K562 (cell line): ENCODE measurements at regions not wholly inside any gene's neighbourhood (a gene's known extent, or its start where the extent isn't known, plus 50 kb on each side); places are given as distances from the start of the nearest gene placed in this dataset.

Source experiments
- ATAC-seq: fragments of 200-7000 bp; cut with Tn5 transposase; 3 replicates; pipeline ENCODE4 v1.9.1; 2020; ENCODE audit warnings: moderate library complexity
- BruUV-seq: library from RNA; stranded (reverse); fragments of 400-500 nt; replicated peaks from 2 replicates; lab custom pipeline; 2021; lab: Mats Ljungman, UMichigan
- CTCF ChIA-PET: fragments of 300-600 bp; formaldehyde crosslinking; extraction: SDS; loops from one replicate; lab custom pipeline; 2021; ENCODE audit warnings: low intra/inter-chr PET ratio; lab: Yijun Ruan, JAX
- POLR2A ChIA-PET: fragments of 300-600, 350-650 bp; sonication (Branson Sonifier 250); formaldehyde crosslinking; extraction: SDS; loops from one replicate; lab custom pipeline; 2021; ENCODE audit warnings: antibody characterized with exemption, inconsistent platforms; lab: Yijun Ruan, JAX
- DNase-seq, 4 experiments: peaks; one replicate each; pipeline versions ENCODE4 v3.0.0 to v3.0.0-alpha.2; 2011 to 2018; ENCODE audit warnings: low spot score in 3 of 4, mixed read lengths in 3 of 4; ENCODE audit errors: extremely low read depth in 1 of 4
- FAIRE-seq: peaks from 2 replicates; lab custom pipeline; 2011; peaks lifted over from hg19 to GRCh38; lab: Jason Lieb, UNC
- H2AFZ ChIP-seq: 2 replicates; pipeline ENCODE4 v1.6.0; 2011; ENCODE audit warnings: low read depth, low read length, control low read depth, inconsistent platforms
- H3K27ac ChIP-seq: fragments of 200-600 bp; 3 replicates; pipeline ENCODE4 v1.8.0; 2011; ENCODE audit warnings: low read depth, mild to moderate bottlenecking, control low read depth, inconsistent platforms, low read length, moderate library complexity, mixed read lengths; ENCODE audit errors: extremely low read depth
- H3K27me3 ChIP-seq, 2 experiments: fragments of 300-600 bp in 1 of 2; 2 replicates in 1 of 2; 3 replicates in 1 of 2; pipeline versions ENCODE4 v1.6.0 to v1.8.0; 2011; ENCODE audit warnings: inconsistent platforms in 2 of 2, low read length in 2 of 2, mild to moderate bottlenecking in 1 of 2, mixed read lengths in 1 of 2, moderate library complexity in 1 of 2; ENCODE audit not compliant: control insufficient read depth in 2 of 2, insufficient read depth in 2 of 2
- H3K36me3 ChIP-seq: fragments of 300-600 bp; 3 replicates; pipeline ENCODE4 v1.8.0; 2011; ENCODE audit warnings: mild to moderate bottlenecking, low read length, inconsistent platforms; ENCODE audit not compliant: control insufficient read depth, insufficient read depth
- H3K4me1 ChIP-seq, 2 experiments: fragments of 200-600 bp in 1 of 2; replicated peaks in 1 of 2; 2 replicates in 1 of 2; 3 replicates in 1 of 2; pipeline versions ENCODE4 v1.5.1 to v1.8.0; 2011; ENCODE audit warnings: inconsistent platforms in 2 of 2, low read length in 2 of 2, mild to moderate bottlenecking in 1 of 2, mixed read lengths in 1 of 2, moderate library complexity in 1 of 2; ENCODE audit not compliant: control insufficient read depth in 2 of 2, insufficient read depth in 2 of 2
- H3K4me2 ChIP-seq: 2 replicates; pipeline ENCODE4 v1.6.1; 2011; ENCODE audit warnings: low read length, control low read depth, inconsistent platforms, mixed read lengths; ENCODE audit not compliant: insufficient read depth
- H3K4me3 ChIP-seq: fragments of 200-600 bp; sonication (generic), shearing (Covaris generic); 2 replicates; pipeline ENCODE4 v1.5.1; 2016; ENCODE audit warnings: control low read depth, inconsistent platforms
- H3K79me2 ChIP-seq: fragments of 200-600 bp; 3 replicates; pipeline ENCODE4 v1.8.0; 2011; ENCODE audit warnings: low read length, inconsistent platforms; ENCODE audit not compliant: control insufficient read depth, insufficient read depth
- H3K9ac ChIP-seq, 2 experiments: 2 replicates each; pipeline versions ENCODE4 v1.6.0 to v1.6.1; 2011; ENCODE audit warnings: low read depth in 2 of 2, low read length in 2 of 2, control low read depth in 1 of 2, inconsistent platforms in 1 of 2, mild to moderate bottlenecking in 1 of 2, mixed read lengths in 1 of 2; ENCODE audit not compliant: insufficient read depth in 1 of 2
- H3K9me1 ChIP-seq: one replicate; pipeline ENCODE4 v1.6.0; 2011; ENCODE audit warnings: inconsistent platforms, mild to moderate bottlenecking, low read length, moderate library complexity; ENCODE audit not compliant: control insufficient read depth, insufficient read depth
- H3K9me3 ChIP-seq: replicated peaks from 2 replicates; pipeline ENCODE4 v1.5.1; 2011; ENCODE audit warnings: low read depth, low read length, inconsistent platforms; ENCODE audit not compliant: control insufficient read depth, insufficient read depth
- H4K20me1 ChIP-seq: replicated peaks from 2 replicates; pipeline ENCODE4 v1.6.1; 2011; ENCODE audit warnings: low read length, inconsistent platforms, mixed read lengths; ENCODE audit not compliant: control insufficient read depth, insufficient read depth
- FOXK2 ChIP-seq, 2 experiments: fragments of 450-650 bp; IDR thresholded peaks in 1 of 2; conservative IDR thresholded peaks in 1 of 2; 2 replicates each; pipeline ENCODE4 v1.6.1; 2016; ENCODE audit warnings: low read depth in 2 of 2, mild to moderate bottlenecking in 1 of 2
- HLTF ChIP-seq: fragments of 450-650 bp; IDR thresholded peaks from 2 replicates; pipeline ENCODE4 v1.6.1; 2016
- POLR2AphosphoS5 ChIP-seq: IDR thresholded peaks from 2 replicates; pipeline ENCODE4 v1.6.1; 2011; ENCODE audit warnings: mild to moderate bottlenecking, low read depth, low read length, moderate library complexity; ENCODE audit not compliant: control insufficient read depth, insufficient read depth
- RAD21 ChIP-seq, 2 experiments: fragments of 250-450 bp in 1 of 2; fragments of 450-650 bp in 1 of 2; sonication (Bioruptor Pico) in 1 of 2; formaldehyde crosslinking in 1 of 2; IDR thresholded peaks in 1 of 2; conservative IDR thresholded peaks in 1 of 2; 2 replicates each; pipeline versions ENCODE4 v1.4.0 to v1.8.0; 2020 to 2022; ENCODE audit warnings: mild to moderate bottlenecking in 2 of 2, moderate library complexity in 1 of 2
- SMC3 ChIP-seq: conservative IDR thresholded peaks from 2 replicates; pipeline ENCODE4 v1.6.1; 2011; ENCODE audit warnings: low read depth, low read length, improper control_type of control experiment; ENCODE audit not compliant: insufficient read depth
- ZNF239 ChIP-seq: fragments of 250-450 bp; sonication (Bioruptor Pico); IDR thresholded peaks from 2 replicates; pipeline ENCODE4 v1.4.0; 2020; ENCODE audit warnings: mild to moderate bottlenecking
- WGBS: fragments of 100-300 bp; shearing (Covaris generic); methylation state at CpG from one replicate; pipeline ENCODE4 v1.1.6; 2016; ENCODE audit warnings: low coverage, mixed read lengths; ENCODE audit not compliant: insufficient coverage; ENCODE audit errors: missing lambda C conversion rate; 5-methylcytosine and 5-hydroxymethylcytosine counted together
- in situ Hi-C: fragments of 300-500 bp; cut with MboI; formaldehyde crosslinking; loops from 4 replicates; pipeline ENCODE4 v1.15.0; 2018; ENCODE audit warnings: inconsistent platforms, mixed read lengths
- intact Hi-C: fragments of 100-400 bp; cut with micrococcal nuclease; formaldehyde crosslinking; loops from 2 replicates; pipeline ENCODE4 v1.14.2; 2022
- TF ChIP-seq, protein P1 (sequence below), 3 experiments: fragments of 200-800 bp in 1 of 3; fragments of 250-450 bp in 1 of 3; fragments of 450-650 bp in 1 of 3; sonication (Bioruptor Pico) in 1 of 3; sonication (Bioruptor generic) in 1 of 3; formaldehyde crosslinking in 1 of 3; IDR thresholded peaks; 2 replicates each; pipeline versions ENCODE4 v1.6.1 to v1.8.0; 2016 to 2022; ENCODE audit warnings: mild to moderate bottlenecking in 2 of 3, missing genetic modification characterization in 2 of 3, missing compliant biosample characterization in 1 of 3, moderate library complexity in 1 of 3
- TF ChIP-seq, protein P2 (sequence below): fragments of 150-350 bp; IDR thresholded peaks from 2 replicates; pipeline ENCODE4 v1.6.1; 2014; ENCODE audit warnings: low read depth, mild to moderate bottlenecking, low read length, borderline replicate concordance
- TF ChIP-seq, protein P3 (sequence below): sonication (generic); formaldehyde crosslinking; IDR thresholded peaks from 2 replicates; pipeline ENCODE4 v1.8.0; 2023; ENCODE audit warnings: mild to moderate bottlenecking, missing genetic modification reagents

DNA sequence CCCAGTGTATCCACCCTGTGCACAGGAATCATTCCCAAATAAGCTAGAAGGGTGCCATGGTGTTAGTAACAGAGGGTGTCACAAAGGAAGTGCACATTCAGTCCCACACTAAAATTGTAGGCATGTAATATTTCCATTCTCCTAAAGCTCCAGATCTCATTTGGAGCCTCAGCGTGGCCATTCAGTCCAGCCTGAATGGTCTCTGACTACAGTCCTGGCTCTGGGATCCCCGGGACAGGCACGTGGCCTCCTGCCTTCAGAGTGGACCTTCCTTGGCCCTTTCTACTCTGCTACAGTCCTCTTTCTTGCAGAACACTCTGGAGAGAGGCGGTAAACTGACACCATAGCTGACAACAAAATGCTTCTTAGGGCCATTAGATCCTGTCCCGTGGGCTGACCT, 243.9 kb downstream of the IRX2 start (continued):
- TF ChIP-seq, protein P1, sequence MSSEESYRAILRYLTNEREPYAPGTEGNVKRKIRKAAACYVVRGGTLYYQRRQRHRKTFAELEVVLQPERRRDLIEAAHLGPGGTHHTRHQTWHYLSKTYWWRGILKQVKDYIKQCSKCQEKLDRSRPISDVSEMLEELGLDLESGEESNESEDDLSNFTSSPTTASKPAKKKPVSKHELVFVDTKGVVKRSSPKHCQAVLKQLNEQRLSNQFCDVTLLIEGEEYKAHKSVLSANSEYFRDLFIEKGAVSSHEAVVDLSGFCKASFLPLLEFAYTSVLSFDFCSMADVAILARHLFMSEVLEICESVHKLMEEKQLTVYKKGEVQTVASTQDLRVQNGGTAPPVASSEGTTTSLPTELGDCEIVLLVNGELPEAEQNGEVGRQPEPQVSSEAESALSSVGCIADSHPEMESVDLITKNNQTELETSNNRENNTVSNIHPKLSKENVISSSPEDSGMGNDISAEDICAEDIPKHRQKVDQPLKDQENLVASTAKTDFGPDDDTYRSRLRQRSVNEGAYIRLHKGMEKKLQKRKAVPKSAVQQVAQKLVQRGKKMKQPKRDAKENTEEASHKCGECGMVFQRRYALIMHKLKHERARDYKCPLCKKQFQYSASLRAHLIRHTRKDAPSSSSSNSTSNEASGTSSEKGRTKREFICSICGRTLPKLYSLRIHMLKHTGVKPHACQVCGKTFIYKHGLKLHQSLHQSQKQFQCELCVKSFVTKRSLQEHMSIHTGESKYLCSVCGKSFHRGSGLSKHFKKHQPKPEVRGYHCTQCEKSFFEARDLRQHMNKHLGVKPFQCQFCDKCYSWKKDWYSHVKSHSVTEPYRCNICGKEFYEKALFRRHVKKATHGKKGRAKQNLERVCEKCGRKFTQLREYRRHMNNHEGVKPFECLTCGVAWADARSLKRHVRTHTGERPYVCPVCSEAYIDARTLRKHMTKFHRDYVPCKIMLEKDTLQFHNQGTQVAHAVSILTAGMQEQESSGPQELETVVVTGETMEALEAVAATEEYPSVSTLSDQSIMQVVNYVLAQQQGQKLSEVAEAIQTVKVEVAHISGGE (CRISPR knock-in tag; IDR thresholded peaks at IDR 0.05) = no peak
- no peak for TF ChIP-seq RAD21 (CRISPR knock-in tag; conservative IDR thresholded peaks at IDR 0.05 in 1 of 2, IDR thresholded peaks at IDR 0.05 in 1 of 2)
- TF ChIP-seq FOXK2 (conservative IDR thresholded peaks at IDR 0.05 in 1 of 2, IDR thresholded peaks at IDR 0.05 in 1 of 2; ENCODE audit: low read depth in 2 of 2) = no peak
- no peak for TF ChIP-seq HLTF
- TF ChIP-seq POLR2AphosphoS5 = no peak
- TF ChIP-seq, all 486 proteins: peak for 0

DNA sequence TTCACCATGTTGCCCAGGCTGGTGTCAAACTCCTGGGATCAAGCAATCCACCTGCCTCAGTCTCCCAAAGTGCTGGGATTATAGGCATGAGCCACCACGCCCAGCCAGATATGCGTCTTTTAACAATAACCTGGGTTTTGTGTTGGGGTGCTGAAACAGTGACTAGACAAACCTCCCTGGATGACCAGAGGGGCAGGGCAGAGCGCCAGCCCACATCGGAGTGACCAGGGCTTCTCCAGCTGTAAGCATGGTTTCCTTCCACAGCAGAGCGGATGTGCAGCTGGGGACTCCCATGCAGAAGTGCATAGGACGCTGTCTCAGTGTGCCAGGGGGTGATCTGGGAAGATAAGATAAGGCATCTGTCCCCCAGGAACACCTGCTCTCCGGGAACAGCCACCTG, 244.9 kb downstream of the IRX2 start:
- 1% methylated on average over 7 of the region's 7 CpGs for WGBS
- intact Hi-C loops (no loop called here), in situ Hi-C loops (no loop called here)
- H4K20me1 ChIP-seq = no peaks in the 10 kb centered on the region; the same call in 1 of the 2 replicates
- H3K9me1 ChIP-seq = no peaks in the 10 kb centered on the region
- H3K27ac ChIP-seq = no peak overlapping the region
- H2AFZ ChIP-seq = no peak overlapping the region
- H3K36me3 ChIP-seq = no peaks in the 10 kb centered on the region
- H3K4me2 ChIP-seq = no peak overlapping the region
- ChIA-PET CTCF (no interaction called here), POLR2A (interaction anchor here (1.0 kb wide), 1 partner anchor 10 kb away, joined by 3 read pairs; no protein-coding TSS in a partner anchor)
- H3K9ac ChIP-seq = no peak overlapping the region
- no TSS peak for BruUV-seq
- H3K4me3 ChIP-seq = no peak overlapping the region
- no peaks in the 10 kb centered on the region for H3K79me2 ChIP-seq
- peaks cover 0 to 18% of the 10 kb centered on the region in 2 experiments; a peak in 2 of 5 replicates for H3K27me3 ChIP-seq
- no peak for ATAC-seq
- no peaks in the 10 kb centered on the region for H3K9me3 ChIP-seq
- FAIRE-seq = no peak
- H3K4me1 ChIP-seq = no peaks in the 10 kb centered on the region
- DNase-seq = no peak
- TF ChIP-seq, protein P2, sequence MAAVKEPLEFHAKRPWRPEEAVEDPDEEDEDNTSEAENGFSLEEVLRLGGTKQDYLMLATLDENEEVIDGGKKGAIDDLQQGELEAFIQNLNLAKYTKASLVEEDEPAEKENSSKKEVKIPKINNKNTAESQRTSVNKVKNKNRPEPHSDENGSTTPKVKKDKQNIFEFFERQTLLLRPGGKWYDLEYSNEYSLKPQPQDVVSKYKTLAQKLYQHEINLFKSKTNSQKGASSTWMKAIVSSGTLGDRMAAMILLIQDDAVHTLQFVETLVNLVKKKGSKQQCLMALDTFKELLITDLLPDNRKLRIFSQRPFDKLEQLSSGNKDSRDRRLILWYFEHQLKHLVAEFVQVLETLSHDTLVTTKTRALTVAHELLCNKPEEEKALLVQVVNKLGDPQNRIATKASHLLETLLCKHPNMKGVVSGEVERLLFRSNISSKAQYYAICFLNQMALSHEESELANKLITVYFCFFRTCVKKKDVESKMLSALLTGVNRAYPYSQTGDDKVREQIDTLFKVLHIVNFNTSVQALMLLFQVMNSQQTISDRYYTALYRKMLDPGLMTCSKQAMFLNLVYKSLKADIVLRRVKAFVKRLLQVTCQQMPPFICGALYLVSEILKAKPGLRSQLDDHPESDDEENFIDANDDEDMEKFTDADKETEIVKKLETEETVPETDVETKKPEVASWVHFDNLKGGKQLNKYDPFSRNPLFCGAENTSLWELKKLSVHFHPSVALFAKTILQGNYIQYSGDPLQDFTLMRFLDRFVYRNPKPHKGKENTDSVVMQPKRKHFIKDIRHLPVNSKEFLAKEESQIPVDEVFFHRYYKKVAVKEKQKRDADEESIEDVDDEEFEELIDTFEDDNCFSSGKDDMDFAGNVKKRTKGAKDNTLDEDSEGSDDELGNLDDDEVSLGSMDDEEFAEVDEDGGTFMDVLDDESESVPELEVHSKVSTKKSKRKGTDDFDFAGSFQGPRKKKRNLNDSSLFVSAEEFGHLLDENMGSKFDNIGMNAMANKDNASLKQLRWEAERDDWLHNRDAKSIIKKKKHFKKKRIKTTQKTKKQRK = no peak
- TF ChIP-seq, protein P3, sequence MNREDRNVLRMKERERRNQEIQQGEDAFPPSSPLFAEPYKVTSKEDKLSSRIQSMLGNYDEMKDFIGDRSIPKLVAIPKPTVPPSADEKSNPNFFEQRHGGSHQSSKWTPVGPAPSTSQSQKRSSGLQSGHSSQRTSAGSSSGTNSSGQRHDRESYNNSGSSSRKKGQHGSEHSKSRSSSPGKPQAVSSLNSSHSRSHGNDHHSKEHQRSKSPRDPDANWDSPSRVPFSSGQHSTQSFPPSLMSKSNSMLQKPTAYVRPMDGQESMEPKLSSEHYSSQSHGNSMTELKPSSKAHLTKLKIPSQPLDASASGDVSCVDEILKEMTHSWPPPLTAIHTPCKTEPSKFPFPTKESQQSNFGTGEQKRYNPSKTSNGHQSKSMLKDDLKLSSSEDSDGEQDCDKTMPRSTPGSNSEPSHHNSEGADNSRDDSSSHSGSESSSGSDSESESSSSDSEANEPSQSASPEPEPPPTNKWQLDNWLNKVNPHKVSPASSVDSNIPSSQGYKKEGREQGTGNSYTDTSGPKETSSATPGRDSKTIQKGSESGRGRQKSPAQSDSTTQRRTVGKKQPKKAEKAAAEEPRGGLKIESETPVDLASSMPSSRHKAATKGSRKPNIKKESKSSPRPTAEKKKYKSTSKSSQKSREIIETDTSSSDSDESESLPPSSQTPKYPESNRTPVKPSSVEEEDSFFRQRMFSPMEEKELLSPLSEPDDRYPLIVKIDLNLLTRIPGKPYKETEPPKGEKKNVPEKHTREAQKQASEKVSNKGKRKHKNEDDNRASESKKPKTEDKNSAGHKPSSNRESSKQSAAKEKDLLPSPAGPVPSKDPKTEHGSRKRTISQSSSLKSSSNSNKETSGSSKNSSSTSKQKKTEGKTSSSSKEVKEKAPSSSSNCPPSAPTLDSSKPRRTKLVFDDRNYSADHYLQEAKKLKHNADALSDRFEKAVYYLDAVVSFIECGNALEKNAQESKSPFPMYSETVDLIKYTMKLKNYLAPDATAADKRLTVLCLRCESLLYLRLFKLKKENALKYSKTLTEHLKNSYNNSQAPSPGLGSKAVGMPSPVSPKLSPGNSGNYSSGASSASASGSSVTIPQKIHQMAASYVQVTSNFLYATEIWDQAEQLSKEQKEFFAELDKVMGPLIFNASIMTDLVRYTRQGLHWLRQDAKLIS (CRISPR knock-in tag) = no peak
- TF ChIP-seq SMC3 (no peak), ZNF239 (CRISPR knock-in tag) (no peak)
